Karpas-422 (cell line): ENCODE measurements at regions not wholly inside any gene's neighbourhood (a gene's known extent, or its start where the extent isn't known, plus 50 kb on each side); places are given as distances from the start of the nearest gene placed in this dataset.

Experiments used
- DNase-seq: peaks from one replicate; pipeline ENCODE4 v3.0.0-alpha.2; 2015
- H2AFZ ChIP-seq: fragments of 200-600 bp; sonication (generic); 2 replicates; pipeline ENCODE4 v1.6.1; 2014; ENCODE audit warnings: antibody characterized with exemption, low read length, mixed read lengths
- H3K27ac ChIP-seq: fragments of 200-600 bp; sonication (generic); 2 replicates; pipeline ENCODE4 v1.5.1; 2014; ENCODE audit warnings: mild to moderate bottlenecking, low read length, moderate library complexity
- H3K27me3 ChIP-seq: fragments of 200-600 bp; sonication (generic); 2 replicates; pipeline ENCODE4 v1.6.1; 2014; ENCODE audit warnings: low read length, mixed read lengths
- H3K36me3 ChIP-seq: fragments of 200-600 bp; sonication (generic); 2 replicates; pipeline ENCODE4 v1.6.1; 2014; ENCODE audit warnings: low read length, mixed read lengths; ENCODE audit not compliant: insufficient read depth
- H3K4me1 ChIP-seq: fragments of 200-600 bp; sonication (generic); 2 replicates; pipeline ENCODE4 v1.6.1; 2014; ENCODE audit warnings: mild to moderate bottlenecking, low read length, mixed read lengths
- H3K4me2 ChIP-seq: fragments of 200-600 bp; sonication (generic); 2 replicates; pipeline ENCODE4 v1.6.1; 2014; ENCODE audit warnings: low read length, low read depth, mild to moderate bottlenecking; ENCODE audit not compliant: poor library complexity, severe bottlenecking
- H3K4me3 ChIP-seq: fragments of 200-600 bp; sonication (generic); 2 replicates; pipeline ENCODE4 v1.5.1; 2014; ENCODE audit warnings: mild to moderate bottlenecking, antibody characterized with exemption, low read length, mixed read lengths
- H3K79me2 ChIP-seq: fragments of 200-600 bp; sonication (generic); 2 replicates; pipeline ENCODE4 v1.6.1; 2014; ENCODE audit warnings: mild to moderate bottlenecking, low read length, mixed read lengths
- H3K9ac ChIP-seq: fragments of 200-600 bp; sonication (generic); 2 replicates; pipeline ENCODE4 v1.6.0; 2014; ENCODE audit warnings: low read length
- H3K9me2 ChIP-seq: fragments of 200-600 bp; sonication (generic), shearing (Covaris generic); replicated peaks from 2 replicates; pipeline ENCODE4 v1.6.0; 2014; ENCODE audit warnings: mild to moderate bottlenecking, low read length, moderate library complexity; ENCODE audit not compliant: insufficient read depth
- H3K9me3 ChIP-seq: fragments of 300-700, 200-600 bp; sonication (generic); 2 replicates; pipeline ENCODE4 v1.6.1; 2014; ENCODE audit warnings: low read length, mixed read lengths
- H4K20me1 ChIP-seq: fragments of 200-600 bp; sonication (generic); 2 replicates; pipeline ENCODE4 v1.6.1; 2014; ENCODE audit warnings: mild to moderate bottlenecking, antibody characterized with exemption, low read length, low read depth; ENCODE audit not compliant: insufficient read depth

DNA sequence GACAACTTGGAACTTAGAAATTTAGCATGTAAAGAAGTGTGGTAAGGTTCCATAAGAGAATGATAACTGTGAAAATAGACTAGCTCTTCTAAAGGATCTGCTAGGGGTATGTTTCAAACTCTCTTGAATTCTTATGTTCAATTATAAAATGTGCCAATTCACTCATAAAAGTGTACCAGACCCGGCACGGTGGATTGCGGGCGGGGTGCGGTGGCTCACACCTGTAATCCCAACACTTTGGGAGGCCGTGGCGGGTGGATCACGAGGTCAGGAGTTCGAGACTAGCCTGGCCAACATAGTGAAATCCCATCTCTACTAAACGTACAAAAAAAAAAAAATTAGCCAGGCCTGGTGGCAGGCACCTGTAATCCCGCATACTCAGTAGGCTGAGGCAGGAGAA lies 105.4 kb upstream of the CAV2 start:
- no peaks in the 10 kb centered on the region for H3K9me3 ChIP-seq
- no peak overlapping the region for H3K4me2 ChIP-seq
- no peak overlapping the region for H3K9ac ChIP-seq

DNA sequence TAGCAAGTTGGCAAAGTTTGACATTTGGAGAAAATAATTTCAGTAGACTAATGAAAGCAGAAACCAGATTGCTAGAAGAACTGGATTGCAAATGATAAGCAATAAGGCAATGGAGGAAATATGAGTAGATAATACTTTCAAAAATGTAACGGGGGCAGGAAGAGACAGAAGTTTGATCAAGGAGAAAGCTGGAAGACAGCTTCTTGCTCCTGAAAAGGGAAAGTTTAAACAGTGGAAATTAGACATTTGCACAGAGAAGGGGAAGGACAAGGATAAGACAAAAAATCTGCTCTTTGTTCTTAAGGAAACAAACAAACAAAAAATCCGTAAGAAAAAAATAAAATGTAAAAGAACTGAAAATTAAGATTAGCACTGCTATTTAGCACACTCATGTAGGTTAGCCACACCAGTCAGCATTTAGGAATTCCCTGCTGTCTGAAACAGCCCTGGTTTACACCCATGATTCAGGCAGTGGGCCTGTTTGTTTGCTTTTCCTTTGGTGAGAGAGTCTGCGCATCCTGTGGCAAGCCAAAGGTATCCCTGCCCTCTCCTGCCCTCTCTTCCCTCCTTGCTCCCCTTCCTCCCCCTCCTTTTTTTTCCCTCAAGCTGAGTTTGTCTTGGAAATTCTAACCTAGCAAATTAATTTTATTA lies 104.3 kb upstream of the CAV2 start:
- no peak for DNase-seq
- Histone ChIP-seq H3K4me3 (no peak overlapping the region), H4K20me1 (no peaks in the 10 kb centered on the region), H3K9me3 (no peaks in the 10 kb centered on the region), H3K4me2 (no peak overlapping the region), H2AFZ (no peak overlapping the region), H3K36me3 (no peaks in the 10 kb centered on the region), H3K9me2 (no peaks in the 10 kb centered on the region), H3K27me3 (no peaks in the 10 kb centered on the region), H3K79me2 (no peaks in the 10 kb centered on the region), H3K9ac (no peak overlapping the region), H3K27ac (no peak overlapping the region), H3K4me1 (no peaks in the 10 kb centered on the region)

More for the DNA sequence above, 105.4 kb upstream of the CAV2 start:
- Histone ChIP-seq H3K27ac (no peak overlapping the region), H2AFZ (no peak overlapping the region), H3K79me2 (no peaks in the 10 kb centered on the region), H3K9me2 (no peaks in the 10 kb centered on the region), H3K36me3 (no peaks in the 10 kb centered on the region), H4K20me1 (no peaks in the 10 kb centered on the region), H3K27me3 (no peaks in the 10 kb centered on the region), H3K4me3 (no peak overlapping the region), H3K4me1 (no peaks in the 10 kb centered on the region)
- no peak for DNase-seq

- no peaks in the 10 kb centered on the region for H4K20me1 ChIP-seq
- no peak overlapping the region for H3K27ac ChIP-seq
- H3K36me3 ChIP-seq = no peaks in the 10 kb centered on the region
- H3K79me2 ChIP-seq = no peaks in the 10 kb centered on the region
- no peaks in the 10 kb centered on the region for H3K27me3 ChIP-seq
- H2AFZ ChIP-seq = no peak overlapping the region
- no peak overlapping the region for H3K9ac ChIP-seq
- no peak overlapping the region for H3K4me3 ChIP-seq
- H3K4me1 ChIP-seq = no peaks in the 10 kb centered on the region
- no peak overlapping the region for H3K4me2 ChIP-seq
- H3K9me3 ChIP-seq = no peaks in the 10 kb centered on the region
- DNase-seq = no peak
- no peaks in the 10 kb centered on the region for H3K9me2 ChIP-seq
Measured at GRCh38 chr7:116398672-116399071, 100.9 kb upstream of the CAV2 start.

DNA sequence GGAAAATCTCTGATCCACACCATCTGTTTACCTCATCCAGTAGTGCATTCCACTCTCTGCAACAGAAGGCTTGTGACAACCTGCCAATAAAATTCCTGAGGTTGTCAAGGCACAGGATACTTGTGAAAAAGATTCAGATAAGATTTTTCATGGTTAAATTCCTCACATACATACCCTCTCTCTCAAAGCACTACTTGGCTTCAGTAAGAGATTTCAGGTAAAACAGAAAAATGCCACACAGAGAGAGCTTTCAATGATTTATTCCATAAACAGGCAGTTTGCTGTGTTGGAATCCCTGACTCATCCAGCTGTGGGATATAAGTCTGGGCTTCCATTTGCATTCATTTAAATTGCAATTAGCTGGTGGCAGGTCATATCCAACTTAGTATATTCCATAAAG lies 99.7 kb upstream of the CAV2 start:
- no peak overlapping the region for H3K27ac ChIP-seq
- no peaks in the 10 kb centered on the region for H3K4me1 ChIP-seq
- H3K4me2 ChIP-seq = no peak overlapping the region
- no peaks in the 10 kb centered on the region for H3K9me2 ChIP-seq
- DNase-seq = no peak
- no peaks in the 10 kb centered on the region for H4K20me1 ChIP-seq
- H3K9me3 ChIP-seq = no peaks in the 10 kb centered on the region
- H3K36me3 ChIP-seq = no peaks in the 10 kb centered on the region
- H3K4me3 ChIP-seq = no peak overlapping the region
- no peak overlapping the region for H3K9ac ChIP-seq
- H3K27me3 ChIP-seq = no peaks in the 10 kb centered on the region
- no peaks in the 10 kb centered on the region for H3K79me2 ChIP-seq
- H2AFZ ChIP-seq = no peak overlapping the region

DNA sequence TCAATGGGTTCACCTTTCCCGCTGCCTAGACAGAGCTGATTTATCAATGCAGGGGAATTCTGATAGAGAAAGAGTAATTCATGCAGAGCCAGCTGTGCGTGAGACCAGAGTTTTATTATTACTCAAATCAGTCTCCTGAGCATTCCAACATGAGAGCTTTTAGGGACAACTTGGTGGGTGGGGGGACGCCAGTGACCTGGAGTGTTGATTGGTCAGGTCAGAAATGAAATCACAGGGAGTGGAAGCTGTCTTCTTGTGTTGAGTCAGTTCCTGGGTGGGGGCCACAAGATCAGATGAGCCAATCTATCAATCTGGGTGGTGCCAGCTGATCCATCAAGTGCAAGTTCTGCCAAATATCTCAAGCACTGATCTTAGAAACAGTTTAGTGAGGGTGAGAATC lies 99.0 kb upstream of the CAV2 start:
- H3K4me1 ChIP-seq = no peaks in the 10 kb centered on the region
- H3K4me3 ChIP-seq = no peak overlapping the region
- H3K79me2 ChIP-seq = no peaks in the 10 kb centered on the region
- no peaks in the 10 kb centered on the region for H3K27me3 ChIP-seq
- H3K9me3 ChIP-seq = no peaks in the 10 kb centered on the region
- H4K20me1 ChIP-seq = no peaks in the 10 kb centered on the region
- no peak for DNase-seq
- no peak overlapping the region for H3K4me2 ChIP-seq
- no peaks in the 10 kb centered on the region for H3K9me2 ChIP-seq
- no peak overlapping the region for H3K27ac ChIP-seq
- no peak overlapping the region for H2AFZ ChIP-seq
- no peaks in the 10 kb centered on the region for H3K36me3 ChIP-seq
- no peak overlapping the region for H3K9ac ChIP-seq

DNA sequence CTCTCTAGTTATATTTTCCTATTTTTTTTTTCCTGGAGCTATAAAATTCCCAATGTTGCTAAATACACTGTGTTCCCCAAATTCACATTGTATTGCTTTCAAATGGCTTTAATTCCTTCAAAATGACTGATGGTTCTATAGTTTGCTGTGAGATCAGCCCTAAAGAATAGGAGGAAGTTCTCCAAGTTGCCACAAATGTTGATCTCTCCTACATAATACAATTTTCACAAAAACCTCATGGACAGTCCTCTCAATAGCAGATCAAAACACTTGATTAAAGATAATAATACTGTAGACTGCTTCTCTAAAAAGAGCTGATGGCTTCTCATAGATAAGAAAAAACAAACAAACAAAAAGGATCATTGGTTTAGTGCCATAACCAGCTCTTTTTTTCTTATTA lies 97.8 kb upstream of the CAV2 start:
- no peak overlapping the region for H3K4me2 ChIP-seq
- H3K27ac ChIP-seq = no peak overlapping the region
- H3K9ac ChIP-seq = no peak overlapping the region
- no peaks in the 10 kb centered on the region for H3K27me3 ChIP-seq
- no peaks in the 10 kb centered on the region for H3K79me2 ChIP-seq
- H4K20me1 ChIP-seq = no peaks in the 10 kb centered on the region
- no peaks in the 10 kb centered on the region for H3K9me3 ChIP-seq
- H3K4me3 ChIP-seq = no peak overlapping the region
- H3K36me3 ChIP-seq = no peaks in the 10 kb centered on the region
- H3K9me2 ChIP-seq = no peaks in the 10 kb centered on the region
- no peaks in the 10 kb centered on the region for H3K4me1 ChIP-seq
- no peak for DNase-seq
- H2AFZ ChIP-seq = no peak overlapping the region

DNA sequence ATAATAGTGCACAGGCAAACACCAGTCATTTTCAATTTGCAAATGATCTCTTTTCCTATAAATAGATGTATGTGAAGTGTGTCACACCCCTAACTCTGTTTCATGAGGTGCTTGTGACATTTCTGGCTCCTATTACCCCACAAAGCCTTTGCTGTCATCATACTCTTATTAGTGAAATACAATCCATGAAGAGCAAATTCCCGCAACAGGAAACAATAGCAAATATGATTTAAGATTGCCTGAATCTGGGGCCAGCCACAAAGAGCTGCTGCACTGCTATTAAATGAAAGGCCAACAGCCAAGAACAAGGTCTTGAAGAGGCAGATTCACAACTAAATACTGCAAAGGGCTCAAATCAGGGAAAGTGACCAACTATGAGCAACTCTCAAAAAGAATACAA lies 96.3 kb upstream of the CAV2 start:
- no peak overlapping the region for H3K27ac ChIP-seq
- DNase-seq = no peak
- no peak overlapping the region for H3K4me2 ChIP-seq
- no peaks in the 10 kb centered on the region for H3K9me2 ChIP-seq
- H3K4me1 ChIP-seq = no peaks in the 10 kb centered on the region
- H3K4me3 ChIP-seq = no peak overlapping the region
- no peaks in the 10 kb centered on the region for H3K79me2 ChIP-seq
- no peaks in the 10 kb centered on the region for H3K27me3 ChIP-seq
- H2AFZ ChIP-seq = no peak overlapping the region
- no peak overlapping the region for H3K9ac ChIP-seq
- no peaks in the 10 kb centered on the region for H4K20me1 ChIP-seq
- H3K9me3 ChIP-seq = no peaks in the 10 kb centered on the region
- no peaks in the 10 kb centered on the region for H3K36me3 ChIP-seq

GRCh38 chr7:116404389-116404788 lies 95.1 kb upstream of the CAV2 start:
- H3K79me2 ChIP-seq = no peaks in the 10 kb centered on the region
- H3K4me3 ChIP-seq = no peak overlapping the region
- H3K27ac ChIP-seq = no peak overlapping the region
- DNase-seq = no peak
- H3K9me3 ChIP-seq = no peaks in the 10 kb centered on the region
- no peaks in the 10 kb centered on the region for H3K4me1 ChIP-seq
- H3K9me2 ChIP-seq = no peaks in the 10 kb centered on the region
- H4K20me1 ChIP-seq = no peaks in the 10 kb centered on the region
- no peaks in the 10 kb centered on the region for H3K36me3 ChIP-seq
- H3K9ac ChIP-seq = no peak overlapping the region
- no peaks in the 10 kb centered on the region for H3K27me3 ChIP-seq
- H3K4me2 ChIP-seq = no peak overlapping the region
- no peak overlapping the region for H2AFZ ChIP-seq

- H3K27ac ChIP-seq = no peak overlapping the region
- H3K4me3 ChIP-seq = no peak overlapping the region
- H3K9ac ChIP-seq = no peak overlapping the region
- H3K9me2 ChIP-seq = no peaks in the 10 kb centered on the region
- H3K27me3 ChIP-seq = no peaks in the 10 kb centered on the region
- no peak overlapping the region for H3K4me2 ChIP-seq
- H2AFZ ChIP-seq = no peak overlapping the region
- no peaks in the 10 kb centered on the region for H4K20me1 ChIP-seq
- H3K4me1 ChIP-seq = no peaks in the 10 kb centered on the region
- no peaks in the 10 kb centered on the region for H3K9me3 ChIP-seq
- H3K79me2 ChIP-seq = no peaks in the 10 kb centered on the region
- H3K36me3 ChIP-seq = no peaks in the 10 kb centered on the region
- DNase-seq = no peak
Measured at GRCh38 chr7:116405810-116406209, 93.7 kb upstream of the CAV2 start.
